GM19397 (cell line): ENCODE measurements at regions not wholly inside any gene's neighbourhood (a gene's known extent, or its start where the extent isn't known, plus 50 kb on each side); places are given as distances from the start of the nearest gene placed in this dataset.

Source experiments
- ATAC-seq: cut with Tn5 transposase; IDR thresholded peaks from one replicate; pipeline ENCODE4 v1.9.1; 2021; ENCODE audit warnings: mild to moderate bottlenecking, moderate library complexity; ENCODE audit not compliant: unreplicated experiment

- ATAC-seq = no peak
Observed at GRCh38 chr14:62130441-62130840, 368.2 kb downstream of the SNAPC1 start.

GRCh38 chr14:62133776-62134550, 371.7 kb downstream of the SNAPC1 start:
- no peak for ATAC-seq

GRCh38 chr14:62138593-62138992, 376.4 kb downstream of the SNAPC1 start:
- no peak for ATAC-seq

GRCh38 chr14:62141139-62141538, 378.9 kb downstream of the SNAPC1 start:
- ATAC-seq = no peak

- ATAC-seq = no peak
Observed at GRCh38 chr14:62143245-62143644, 381.0 kb downstream of the SNAPC1 start.

GRCh38 chr14:62144863-62145262, 382.6 kb downstream of the SNAPC1 start:
- ATAC-seq = no peak

GRCh38 chr14:62146030-62146429, 383.8 kb downstream of the SNAPC1 start:
- ATAC-seq = no peak

GRCh38 chr14:62156052-62156451, 393.8 kb downstream of the SNAPC1 start:
- no peak for ATAC-seq

- ATAC-seq = no peak
Observed at GRCh38 chr14:62158779-62159178, 396.6 kb downstream of the SNAPC1 start.

- ATAC-seq = no peak
Observed at GRCh38 chr14:62159314-62159713, 397.1 kb downstream of the SNAPC1 start.

- peak; percentile 52 for ATAC-seq
Observed at GRCh38 chr14:62162998-62163589, 400.9 kb downstream of the SNAPC1 start.

- ATAC-seq = no peak
Observed at GRCh38 chr14:62168564-62169155, 406.4 kb downstream of the SNAPC1 start.

GRCh38 chr14:62179367-62180018, 417.3 kb downstream of the SNAPC1 start:
- ATAC-seq = no peak

- ATAC-seq = no peak
Observed at GRCh38 chr14:62181591-62181990, 419.4 kb downstream of the SNAPC1 start.

GRCh38 chr14:62185078-62185477, 422.9 kb downstream of the SNAPC1 start:
- ATAC-seq = no peak

GRCh38 chr14:62187265-62187664, 425.0 kb downstream of the SNAPC1 start:
- ATAC-seq = no peak

GRCh38 chr14:62189698-62190097, 427.5 kb downstream of the SNAPC1 start:
- no peak for ATAC-seq

- ATAC-seq = no peak
Observed at GRCh38 chr14:62206456-62206855, 444.2 kb downstream of the SNAPC1 start.

- no peak for ATAC-seq
Observed at GRCh38 chr14:62209287-62209899, 447.2 kb downstream of the SNAPC1 start.

- ATAC-seq = no peak
Observed at GRCh38 chr14:62213516-62213915, 451.3 kb downstream of the SNAPC1 start.

- no peak for ATAC-seq
Observed at GRCh38 chr14:62216121-62216520, 453.9 kb downstream of the SNAPC1 start.
